ENCODE measurements at regions not wholly inside any gene's neighbourhood (a gene's known extent, or its start where the extent isn't known, plus 50 kb on each side); places are given as distances from the start of the nearest gene placed in this dataset.

DNA sequence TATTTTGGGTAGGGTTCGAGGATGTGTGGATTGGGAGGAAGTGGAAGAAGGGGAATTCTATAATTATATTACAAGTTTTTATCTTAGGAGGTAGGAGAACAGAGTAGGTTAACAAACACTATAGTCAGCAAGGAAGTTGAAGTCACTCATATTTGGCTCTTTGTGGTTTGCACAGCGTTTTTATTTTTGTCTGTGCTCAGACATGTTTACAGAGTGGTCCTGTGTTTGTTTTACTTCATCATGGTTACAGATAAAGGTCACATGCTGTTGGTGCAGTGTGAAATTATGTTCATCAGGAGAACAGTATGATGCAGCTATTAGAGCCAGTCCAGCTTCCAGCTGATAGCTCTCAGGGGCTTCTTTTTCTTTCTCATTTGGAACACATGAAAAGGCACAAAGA is 299.9 kb upstream of the SFRP2 start:
- DNase-seq (ENCODE audit: low read depth), result no peak

DNA sequence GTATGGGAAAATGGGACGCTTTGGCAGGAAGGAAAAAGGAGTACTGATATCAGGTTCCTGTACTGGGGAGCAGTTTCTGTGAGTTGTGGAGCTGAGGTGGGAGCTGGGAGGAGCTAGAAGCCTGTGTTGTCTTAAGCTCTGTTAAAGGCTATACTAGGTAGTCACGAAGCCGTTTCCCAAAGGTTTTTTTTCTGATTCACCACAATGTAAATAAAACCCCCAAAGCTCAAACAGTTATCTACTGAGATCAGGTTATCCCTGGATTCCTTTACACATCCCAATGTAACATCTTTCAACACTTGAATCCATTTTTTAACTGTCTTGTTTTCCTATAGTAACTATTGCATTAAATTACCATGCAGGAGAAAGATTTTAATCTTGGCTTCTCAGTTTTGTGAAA is 297.4 kb upstream of the SFRP2 start:
- DNase-seq (ENCODE audit: low read depth), result no peak

DNA sequence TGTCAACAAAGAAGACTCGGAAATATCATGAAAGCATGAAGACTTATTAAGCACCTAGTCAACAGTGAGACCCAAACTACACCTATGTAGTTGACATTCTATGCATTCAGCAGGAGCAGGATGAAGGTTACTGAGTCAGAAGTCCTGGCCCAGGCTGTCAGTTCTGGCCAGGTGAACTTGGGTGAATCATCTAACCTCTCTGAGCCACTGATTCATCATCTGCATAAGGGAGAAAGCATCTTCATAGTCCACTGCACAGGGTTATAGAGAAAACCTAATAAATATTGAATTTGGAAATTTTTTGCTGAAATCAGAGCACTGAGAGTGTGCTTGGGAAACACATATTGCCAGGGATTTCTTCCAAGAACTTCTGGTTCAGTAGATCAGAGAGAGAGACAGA is 296.0 kb upstream of the SFRP2 start:
- DNase-seq (ENCODE audit: low read depth), result no peak

DNA sequence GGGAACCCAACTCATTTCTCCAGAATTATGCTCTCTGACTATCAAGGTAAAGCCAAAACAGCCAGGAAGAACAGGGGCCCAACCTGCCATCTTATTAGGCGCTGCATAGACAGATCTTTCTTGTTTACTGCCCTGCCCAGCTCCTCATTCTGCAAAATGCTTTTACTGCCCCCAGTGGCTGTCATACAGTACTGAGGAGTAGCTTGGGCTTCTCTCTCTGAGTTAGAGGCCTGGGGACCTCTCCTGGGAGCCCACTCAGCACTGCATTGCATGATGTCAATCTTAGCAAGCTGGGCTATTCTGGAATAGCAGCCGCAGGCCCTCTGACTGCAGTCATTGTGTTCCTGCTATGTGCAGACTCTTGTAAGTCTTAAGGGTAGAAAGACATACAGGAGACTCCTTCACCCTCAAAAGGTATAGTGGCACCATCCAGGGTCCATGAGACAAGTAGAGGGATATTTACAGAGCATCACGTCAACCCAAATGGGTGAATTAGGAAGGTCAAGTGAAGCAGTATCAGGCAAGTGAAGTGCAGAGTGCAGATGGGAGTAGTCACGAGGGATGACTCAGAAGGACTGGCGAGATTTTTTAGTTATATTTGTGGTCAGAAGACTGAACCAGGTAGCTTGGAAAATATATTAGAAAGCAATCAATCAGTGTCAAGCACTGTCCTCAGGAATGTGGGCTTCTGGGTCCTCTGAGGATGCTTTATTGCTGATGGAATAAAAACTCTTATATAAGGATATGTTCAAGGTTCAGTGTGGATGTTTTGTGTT is 294.1 kb upstream of the SFRP2 start:
- no peak for DNase-seq (ENCODE audit: low read depth)

DNA sequence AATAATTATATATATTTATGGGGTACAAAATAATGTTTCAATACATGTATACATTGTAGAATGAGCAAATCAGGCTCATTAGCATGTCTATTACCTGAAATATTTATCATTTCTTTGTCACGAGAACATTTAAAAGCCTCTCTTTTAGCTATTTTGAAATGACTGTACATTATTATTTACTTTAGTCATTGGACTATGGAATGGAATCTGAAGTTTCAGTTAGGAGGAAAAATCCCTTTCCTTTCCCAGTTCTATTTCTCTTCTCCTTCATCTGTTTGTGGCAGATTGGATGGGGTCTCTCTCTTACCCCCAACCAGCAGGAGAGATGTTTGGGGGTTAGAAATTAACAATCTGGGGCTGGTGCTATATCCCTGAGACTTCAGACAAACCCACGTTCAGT is 292.5 kb upstream of the SFRP2 start:
- no peak for DNase-seq (ENCODE audit: low read depth)

DNA sequence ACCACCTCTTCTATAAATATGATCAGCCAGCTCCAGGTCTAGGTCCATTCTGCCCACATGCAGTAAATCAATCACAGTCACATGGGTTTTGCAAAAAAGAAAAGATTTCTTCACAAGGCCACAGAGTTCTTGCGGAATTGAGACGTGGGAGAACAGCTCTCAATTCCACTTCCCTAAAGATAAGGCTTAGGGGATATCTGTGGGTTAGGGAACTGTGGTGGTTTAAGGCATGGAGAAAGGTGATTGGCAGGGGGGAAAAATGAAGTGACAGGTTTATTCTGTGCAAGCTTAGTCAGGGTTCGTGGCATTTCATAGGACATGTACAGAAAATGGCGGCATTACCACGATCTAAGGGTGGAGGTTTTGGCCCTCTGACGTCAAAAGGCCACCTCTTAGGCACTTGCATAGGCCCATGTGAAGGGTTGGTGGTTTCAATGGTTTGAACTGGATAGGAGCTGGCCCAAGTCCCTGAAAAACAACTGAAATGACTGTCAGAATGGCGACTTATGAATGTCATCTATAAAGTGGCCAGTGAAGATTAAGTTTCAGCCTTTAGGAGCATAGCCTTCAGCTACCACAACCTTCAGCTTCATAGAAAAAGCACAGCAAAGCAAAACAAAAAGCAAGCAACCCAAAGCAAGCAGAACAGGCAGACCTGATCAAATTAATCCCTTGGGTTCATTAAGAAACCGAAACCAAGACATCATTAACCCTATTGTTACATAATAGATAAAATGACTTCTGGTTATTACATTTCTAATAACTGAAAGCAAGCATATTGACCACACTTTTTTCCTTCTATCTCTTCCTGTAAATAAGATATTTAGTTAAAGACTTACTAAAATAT is 289.8 kb upstream of the SFRP2 start:
- DNase-seq (ENCODE audit: low read depth), result no peak

DNA sequence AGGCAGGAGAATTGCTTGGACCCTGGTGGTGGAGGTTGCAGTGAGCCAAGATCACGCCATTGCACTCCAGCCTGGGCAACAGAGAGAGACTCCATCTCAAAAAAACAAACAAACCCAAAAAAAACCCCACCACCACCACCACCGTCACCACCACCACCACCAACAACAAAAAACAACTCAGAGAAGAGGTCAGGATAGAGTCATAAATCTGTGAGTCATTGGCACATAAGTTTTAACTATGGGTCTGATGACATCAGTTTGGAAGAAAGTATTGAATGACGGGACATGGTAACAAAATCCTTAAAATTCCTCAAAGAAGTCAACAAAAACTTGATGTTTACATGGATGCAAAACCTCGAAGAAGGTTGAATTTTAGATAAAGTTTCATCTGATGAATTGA is 288.0 kb upstream of the SFRP2 start:
- DNase-seq (ENCODE audit: low read depth), result no peak

DNA sequence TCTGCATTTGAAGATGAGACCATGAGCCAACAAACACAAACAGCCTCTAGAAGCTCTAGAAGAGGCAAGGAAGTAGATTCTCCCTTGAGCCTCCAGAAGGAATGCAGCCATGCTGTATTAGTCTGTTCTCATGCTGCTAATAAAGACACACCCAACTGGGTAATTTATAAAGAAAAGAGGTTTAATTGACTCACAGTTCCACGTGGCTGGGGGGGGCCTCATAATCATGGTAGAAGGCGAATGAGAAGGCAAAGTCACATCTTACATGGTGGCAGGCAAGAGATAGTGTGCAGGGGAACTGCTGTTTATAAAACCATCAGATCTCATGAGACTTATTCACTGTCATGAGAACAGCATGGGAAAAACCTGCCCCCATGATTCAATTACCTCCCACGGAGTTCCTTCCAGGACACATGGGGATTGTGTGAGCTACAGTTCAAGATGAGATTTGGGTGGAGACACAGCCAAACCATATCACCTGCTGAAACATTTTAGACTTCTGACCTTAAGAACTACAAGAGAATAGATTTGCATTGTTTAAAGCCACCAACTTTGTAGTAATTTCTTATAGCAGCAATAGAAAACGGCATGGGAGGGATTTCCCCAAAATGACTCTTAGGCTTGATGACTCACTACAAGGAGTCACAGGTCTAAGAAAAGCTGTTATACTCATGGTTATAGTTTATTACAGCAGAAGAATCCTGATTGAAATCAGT is 284.4 kb upstream of the SFRP2 start:
- no peak for DNase-seq (ENCODE audit: low read depth)

DNA sequence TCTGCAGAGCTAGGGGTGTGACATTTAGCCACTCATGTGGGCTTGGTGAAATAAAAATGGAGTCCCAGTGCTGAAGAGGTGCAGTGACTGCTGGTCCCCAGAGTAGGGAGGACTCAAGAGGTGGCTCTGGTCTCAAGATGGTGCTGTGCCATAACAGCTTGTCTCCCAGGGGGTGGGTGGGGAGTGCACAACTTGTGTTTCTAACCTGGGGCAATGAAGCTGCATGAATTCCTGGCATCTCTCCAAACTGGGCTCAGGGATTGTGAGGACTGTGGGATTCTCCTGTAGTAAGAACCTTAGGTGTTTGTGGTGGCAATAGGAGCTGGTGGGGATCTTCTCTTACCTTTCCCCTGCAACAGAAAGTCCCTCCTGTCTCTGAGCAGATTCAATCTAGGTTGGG is 278.9 kb upstream of the SFRP2 start:
- DNase-seq (ENCODE audit: low read depth), result no peak

DNA sequence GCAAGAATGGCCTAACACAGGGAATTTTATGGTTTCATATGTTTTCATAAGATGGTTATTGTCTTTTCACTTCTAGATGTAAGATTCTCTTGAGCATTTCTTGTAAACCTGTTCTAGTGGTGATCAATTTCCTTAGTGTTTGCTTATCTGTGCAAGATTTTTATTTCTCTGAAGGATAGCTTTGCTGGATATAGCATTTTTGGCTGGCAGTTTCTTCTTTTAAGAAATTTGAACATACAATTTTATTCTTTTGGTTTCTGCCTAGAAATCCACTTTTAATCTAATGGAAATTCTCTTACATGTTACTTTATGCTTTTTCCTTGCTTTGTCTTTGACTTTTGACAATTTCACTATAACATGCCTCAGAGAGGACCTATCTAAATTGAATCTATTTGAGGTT is 276.5 kb upstream of the SFRP2 start:
- DNase-seq (ENCODE audit: low read depth), result no peak

DNA sequence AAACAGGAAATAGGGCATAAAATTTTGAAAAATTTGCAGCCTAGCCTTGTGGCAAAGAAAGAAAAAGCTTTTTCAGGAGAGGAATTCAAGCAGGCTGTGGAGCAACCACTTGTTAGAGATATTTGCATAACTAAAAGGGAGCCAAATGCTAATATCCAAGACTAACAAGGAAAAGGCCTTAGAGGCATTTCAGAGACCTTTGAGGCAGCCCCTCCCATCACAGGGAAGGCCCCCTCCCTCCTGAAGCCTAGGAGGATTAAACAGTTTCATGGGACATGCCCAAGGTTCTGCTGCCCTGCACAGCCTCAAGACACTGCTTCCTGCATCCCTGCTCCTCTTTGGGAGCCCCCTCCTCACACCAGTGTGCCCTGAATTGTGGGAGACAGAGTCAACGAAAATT is 275.4 kb upstream of the SFRP2 start:
- no peak for DNase-seq (ENCODE audit: low read depth)

DNA sequence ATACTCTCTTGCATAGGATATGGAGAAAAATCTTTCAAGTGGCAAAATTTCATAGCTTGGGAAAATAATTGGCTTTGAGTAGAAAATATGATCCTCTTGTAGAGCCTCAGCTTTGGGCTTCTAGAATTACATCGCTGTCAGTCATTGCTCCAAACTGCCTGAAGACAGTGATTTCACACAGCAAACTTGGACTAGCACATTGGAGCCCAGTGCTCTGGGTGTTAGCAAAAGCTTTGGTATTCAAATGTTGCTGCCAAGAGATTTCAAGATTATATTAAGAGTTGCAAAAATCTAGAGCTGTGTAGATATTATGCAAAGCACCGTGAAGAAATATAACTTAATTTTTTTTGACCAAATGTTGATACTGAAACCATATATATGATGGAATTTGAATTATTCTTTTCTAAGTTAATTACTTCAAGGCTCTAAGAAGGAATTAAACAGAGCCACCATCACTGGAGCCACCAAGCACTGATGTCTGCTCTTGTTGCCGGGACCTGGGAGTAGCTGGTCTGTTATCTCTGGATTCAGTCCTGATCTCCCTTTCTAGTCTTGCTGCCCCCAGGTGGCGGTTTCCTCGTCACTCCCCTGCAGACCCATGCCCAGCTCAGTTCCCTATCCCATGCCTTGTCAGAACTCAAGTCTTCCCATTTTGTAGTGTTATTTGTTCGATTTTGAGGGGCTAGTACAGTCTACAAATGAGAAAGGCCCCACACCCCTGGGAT is 260.7 kb upstream of the SFRP2 start:
- DNase-seq (ENCODE audit: low read depth), result no peak

DNA sequence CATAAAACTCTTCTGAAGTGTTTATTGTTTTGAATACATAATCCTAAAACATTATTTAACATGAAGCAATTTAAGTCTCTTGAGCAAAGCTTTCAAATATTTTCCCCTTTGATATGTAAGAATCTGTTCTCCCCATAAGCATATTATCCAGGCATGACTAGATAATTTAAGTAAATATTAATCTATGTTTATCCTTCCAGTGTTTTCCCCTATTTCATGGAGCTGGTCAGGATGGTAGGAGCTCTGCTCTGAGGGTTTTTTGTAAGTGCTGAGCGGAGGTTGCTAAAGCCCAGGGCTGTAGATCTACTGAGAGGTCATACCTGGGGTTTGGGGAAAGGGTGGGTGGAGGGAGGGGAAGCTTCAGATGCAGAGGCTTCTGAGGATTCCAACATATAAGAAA is 258.9 kb upstream of the SFRP2 start:
- no peak for DNase-seq (ENCODE audit: low read depth)

DNA sequence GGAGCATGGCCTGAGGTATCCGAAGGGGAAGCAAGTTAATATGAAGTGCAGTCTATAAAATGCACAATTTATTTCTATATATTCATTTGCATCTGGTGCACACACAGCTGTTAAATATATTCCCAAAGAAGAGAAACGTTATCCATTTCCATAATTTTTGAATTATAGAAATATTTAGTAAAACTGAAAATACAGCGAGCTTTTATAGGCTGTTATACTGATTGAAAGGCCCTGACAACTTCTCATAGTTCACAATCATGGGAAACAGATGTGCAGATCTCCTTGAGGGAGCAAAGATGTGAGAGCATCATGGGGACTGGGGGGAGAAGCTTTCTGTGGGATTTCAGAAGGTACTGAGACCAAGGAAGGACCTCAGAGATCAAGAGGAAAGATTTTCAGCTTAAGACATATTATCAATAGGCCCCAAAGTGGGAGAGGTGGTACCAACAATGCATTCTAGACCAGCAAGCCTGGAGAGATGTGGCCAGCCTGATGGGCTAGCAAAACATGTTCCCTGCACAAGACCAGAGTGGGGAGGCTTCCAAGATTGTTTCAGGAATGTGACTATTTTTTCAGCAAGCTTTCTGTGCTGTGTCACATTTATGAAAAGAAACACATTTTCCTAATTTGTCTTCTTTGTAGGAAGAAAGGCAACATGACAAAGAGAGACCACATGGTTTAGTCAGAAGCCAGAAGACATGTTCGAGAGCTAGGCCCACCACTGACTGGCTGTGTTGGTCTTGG is 256.0 kb upstream of the SFRP2 start:
- DNase-seq (ENCODE audit: low read depth), result no peak

DNA sequence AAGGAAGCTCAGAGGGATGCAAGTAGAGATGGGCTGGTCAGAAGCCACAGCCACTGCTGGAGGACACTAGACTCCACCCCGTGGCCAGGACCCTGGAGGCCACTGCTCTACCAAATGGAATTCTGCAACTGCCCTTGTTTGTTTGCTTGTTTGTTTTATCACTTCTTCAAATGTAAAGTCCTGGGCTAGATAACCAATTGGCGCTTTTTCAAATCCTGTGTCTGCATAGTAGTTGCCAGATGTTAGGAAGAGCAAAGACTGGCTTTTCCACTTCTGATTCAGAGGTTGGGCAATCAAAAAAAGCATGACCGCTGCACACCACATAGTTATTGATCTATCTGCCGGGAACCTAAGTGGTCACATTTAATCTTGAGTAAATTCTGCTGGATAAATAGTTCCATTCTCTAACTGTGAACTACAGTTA is 255.2 kb upstream of the SFRP2 start:
- no peak for DNase-seq (ENCODE audit: low read depth)

DNA sequence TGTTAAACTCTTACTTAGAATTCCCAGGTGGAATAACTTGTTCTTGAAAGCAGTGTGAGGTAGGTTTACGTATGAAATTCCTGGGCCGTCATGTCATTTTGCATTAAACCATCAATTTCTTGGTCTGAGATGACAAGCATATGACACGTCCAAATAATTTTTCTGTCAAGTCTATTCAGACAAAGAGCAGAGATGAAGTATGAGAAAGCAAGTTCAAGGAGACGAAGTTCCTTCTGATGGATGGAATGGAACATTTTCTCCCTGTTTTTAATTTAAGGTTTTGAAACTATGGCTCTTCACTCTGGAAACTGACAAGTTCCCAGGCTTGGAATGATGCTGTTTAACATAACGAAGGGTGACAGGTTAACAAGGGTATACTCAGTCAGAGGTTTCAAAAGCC is 252.8 kb upstream of the SFRP2 start:
- no peak for DNase-seq (ENCODE audit: low read depth)

DNA sequence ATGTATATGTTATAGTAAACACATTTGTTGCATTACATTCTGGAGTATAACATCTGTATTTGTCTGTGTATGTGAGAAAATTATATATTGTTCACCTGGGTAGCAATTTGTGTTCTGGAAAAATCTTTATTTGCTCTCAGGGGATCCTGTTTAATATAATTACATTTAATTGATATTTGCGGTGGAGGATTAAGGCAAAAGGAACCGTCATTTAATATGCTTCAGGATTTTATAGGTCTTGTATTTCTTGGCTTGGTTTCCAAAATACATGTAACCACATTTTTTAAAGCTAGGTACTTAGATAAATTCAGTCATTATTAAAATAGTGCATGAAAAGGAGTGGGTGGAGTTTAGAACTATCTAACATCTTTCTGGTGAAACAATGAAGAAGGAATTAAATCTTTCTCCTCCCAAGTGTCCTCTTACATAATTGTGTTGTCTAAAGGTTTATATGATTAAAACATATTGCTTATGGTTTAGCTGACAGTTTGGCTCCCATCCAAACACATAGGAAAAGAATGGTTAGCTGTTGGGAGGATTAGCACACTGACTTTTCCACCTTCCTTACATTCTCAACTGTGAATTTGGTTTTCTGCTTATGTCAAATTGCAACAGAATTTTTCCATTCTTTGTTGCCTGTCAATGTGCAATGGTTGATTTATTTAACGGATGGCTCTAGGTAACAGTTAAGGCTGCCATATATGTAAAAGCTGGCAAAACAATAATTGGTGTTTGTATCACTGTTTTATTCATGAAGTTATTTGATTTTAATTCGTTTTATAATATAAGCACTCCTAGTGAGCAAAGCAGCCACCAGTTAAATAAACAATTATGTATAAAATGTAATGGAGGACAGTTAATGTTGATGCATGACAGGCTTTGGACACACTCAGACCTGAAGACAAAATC is 250.8 kb upstream of the SFRP2 start:
- no peak for DNase-seq (ENCODE audit: low read depth)

DNA sequence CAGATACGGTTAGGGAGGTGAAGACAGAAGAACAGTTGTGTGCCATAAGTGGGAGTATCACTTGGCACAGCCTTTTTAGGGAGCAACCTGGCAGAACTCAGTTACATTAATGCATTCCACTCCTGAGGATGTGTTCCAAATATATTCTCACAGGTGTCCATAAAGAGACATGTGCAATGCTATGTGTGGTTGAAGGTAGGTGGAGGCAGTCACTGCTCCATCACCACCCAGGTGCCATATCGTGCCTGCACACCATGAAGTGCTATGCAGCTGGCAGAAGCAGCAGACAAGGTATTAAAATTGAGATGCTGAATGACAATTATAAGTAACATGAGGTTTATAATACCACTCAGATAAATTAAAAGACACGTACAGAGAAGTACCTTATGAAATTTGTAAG is 248.0 kb upstream of the SFRP2 start:
- no peak for DNase-seq (ENCODE audit: low read depth)

DNA sequence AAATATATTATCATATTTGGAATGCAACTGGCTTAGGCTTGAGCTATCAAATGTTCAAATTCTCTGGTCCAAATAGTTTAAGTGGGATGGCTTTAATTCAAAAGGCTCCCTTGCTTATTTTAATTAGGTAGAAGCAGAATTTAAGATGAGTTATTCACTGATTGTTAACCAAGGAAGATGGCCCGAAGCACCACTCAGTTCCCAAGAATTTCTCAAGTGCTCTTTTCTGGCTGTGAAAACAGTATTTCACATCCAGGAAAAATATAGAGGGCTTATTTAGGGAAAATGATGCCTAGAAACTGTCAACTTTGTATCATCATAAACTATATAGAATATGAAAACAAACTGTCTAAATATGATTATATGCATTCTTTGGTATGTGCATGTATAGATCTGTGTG is 246.5 kb upstream of the SFRP2 start:
- DNase-seq (ENCODE audit: low read depth), result no peak

DNA sequence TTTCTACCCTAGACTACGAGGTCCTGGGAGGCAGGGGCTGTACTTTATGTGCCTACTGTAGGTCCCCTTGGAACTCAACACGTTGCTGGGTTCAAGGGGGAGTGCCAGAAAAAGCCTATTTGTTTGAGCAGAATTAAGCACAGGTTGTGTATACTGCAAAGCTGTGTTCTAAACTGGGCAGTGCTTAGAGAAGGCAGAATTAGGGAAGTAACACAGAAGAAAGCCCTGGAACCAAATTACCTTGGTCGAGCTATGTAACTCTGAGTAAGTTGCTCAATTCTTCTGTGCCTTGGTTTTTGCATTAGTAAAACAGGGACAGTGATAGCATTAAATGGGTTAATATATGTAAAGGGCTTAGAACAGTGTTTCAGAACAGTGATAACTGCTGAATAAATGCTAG is 245.0 kb upstream of the SFRP2 start:
- no peak for DNase-seq (ENCODE audit: low read depth)

DNA sequence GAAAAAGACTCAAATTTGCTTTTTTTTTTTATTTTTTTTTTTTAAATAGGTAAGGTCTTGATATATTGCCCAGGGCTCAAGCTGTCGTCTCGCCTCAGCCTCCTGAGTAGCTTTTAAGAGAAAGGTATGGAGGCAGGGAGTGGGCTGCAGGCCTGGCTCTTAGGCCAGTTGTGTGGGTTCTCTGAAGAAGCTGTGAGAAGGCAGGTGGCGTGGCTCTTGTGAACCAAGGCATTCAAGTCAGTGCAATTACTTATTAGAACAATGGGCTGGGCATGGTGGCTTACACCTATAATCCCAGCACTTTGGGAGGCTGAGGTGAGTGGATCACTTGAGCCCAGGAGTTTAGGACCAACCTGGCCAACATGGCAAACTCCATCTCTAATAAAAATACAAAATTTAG is 244.0 kb upstream of the SFRP2 start:
- DNase-seq (ENCODE audit: low read depth), result no peak
